Neural progenitor cell (in vitro differentiated cells): ENCODE measurements at regions not wholly inside any gene's neighbourhood (a gene's known extent, or its start where the extent isn't known, plus 50 kb on each side); places are given as distances from the start of the nearest gene placed in this dataset.

Experiments used
- DNase-seq: peaks from one replicate; pipeline ENCODE4 v3.0.0-alpha.2; 2016; ENCODE audit warnings: low spot score
- H2AFZ ChIP-seq: fragments of 200-600 bp; sonication (generic); replicated peaks from 2 replicates; pipeline ENCODE4 v1.6.1; 2016; ENCODE audit warnings: antibody characterized with exemption
- H3F3A ChIP-seq: fragments of 200-600 bp; sonication (generic); 2 replicates; pipeline ENCODE4 v1.6.1; 2016; ENCODE audit warnings: antibody characterized with exemption, low read depth
- H3K27ac ChIP-seq: fragments of 200-600 bp; sonication (generic); 2 replicates; pipeline ENCODE4 v1.5.1; 2016; ENCODE audit warnings: mild to moderate bottlenecking
- H3K27me3 ChIP-seq: fragments of 200-600 bp; sonication (generic); 2 replicates; pipeline ENCODE4 v1.6.1; 2016; ENCODE audit warnings: mild to moderate bottlenecking, moderate library complexity
- H3K36me3 ChIP-seq: fragments of 200-600 bp; sonication (generic); 2 replicates; pipeline ENCODE4 v1.5.1; 2016
- H3K4me1 ChIP-seq: fragments of 200-600 bp; sonication (generic); 2 replicates; pipeline ENCODE4 v1.6.1; 2016; ENCODE audit warnings: mixed run types
- H3K4me2 ChIP-seq: fragments of 200-600 bp; sonication (generic); 2 replicates; pipeline ENCODE4 v1.6.1; 2016
- H3K4me3 ChIP-seq: fragments of 200-600 bp; sonication (generic); 2 replicates; pipeline ENCODE4 v1.5.1; 2016
- H3K79me2 ChIP-seq: fragments of 200-600 bp; sonication (generic); 2 replicates; pipeline ENCODE4 v1.6.1; 2016; ENCODE audit warnings: low read depth
- H3K9ac ChIP-seq: fragments of 200-600 bp; sonication (generic); 2 replicates; pipeline ENCODE4 v1.6.1; 2016
- H3K9me3 ChIP-seq: fragments of 200-600 bp; sonication (generic); 2 replicates; pipeline ENCODE4 v1.5.1; 2016; ENCODE audit warnings: low read depth
- H4K20me1 ChIP-seq: fragments of 200-600 bp; sonication (generic); 2 replicates; pipeline ENCODE4 v1.6.1; 2016; ENCODE audit warnings: low read depth
- H3K27ac Mint-ChIP-seq: 3 replicates; pipeline ENCODE4 v1.8.0; 2021; ENCODE audit warnings: mixed read lengths
- H3K27me3 Mint-ChIP-seq: 2 replicates; pipeline ENCODE4 v1.8.0; 2022; ENCODE audit warnings: low read depth, mild to moderate bottlenecking, inconsistent platforms, moderate library complexity, mixed read lengths; ENCODE audit not compliant: insufficient read depth
- H3K36me3 Mint-ChIP-seq: 3 replicates; pipeline ENCODE4 v1.8.0; 2021; ENCODE audit warnings: mixed read lengths
- H3K4me1 Mint-ChIP-seq: 3 replicates; pipeline ENCODE4 v1.8.0; 2021; ENCODE audit warnings: mixed read lengths
- H3K4me3 Mint-ChIP-seq: 3 replicates; pipeline ENCODE4 v1.8.0; 2021; ENCODE audit warnings: mild to moderate bottlenecking, moderate library complexity, mixed read lengths
- H3K9me3 Mint-ChIP-seq: 3 replicates; pipeline ENCODE4 v1.8.0; 2020; ENCODE audit warnings: mixed read lengths
- EZH2 ChIP-seq: fragments of 200-600 bp; sonication (generic); IDR thresholded peaks from 2 replicates; pipeline ENCODE4 v1.6.1; 2017; ENCODE audit warnings: antibody characterized with exemption, mild to moderate bottlenecking, moderate library complexity
- EZH2phosphoT487 ChIP-seq: fragments of 200-600 bp; sonication (generic); IDR thresholded peaks from 2 replicates; pipeline ENCODE4 v1.6.1; 2017; ENCODE audit warnings: antibody characterized with exemption
- TF ChIP-seq, protein P1 (sequence below): fragments of 200-600 bp; sonication (generic); IDR thresholded peaks from 2 replicates; pipeline ENCODE4 v1.5.1; 2017; ENCODE audit warnings: antibody characterized with exemption, mild to moderate bottlenecking

DNA sequence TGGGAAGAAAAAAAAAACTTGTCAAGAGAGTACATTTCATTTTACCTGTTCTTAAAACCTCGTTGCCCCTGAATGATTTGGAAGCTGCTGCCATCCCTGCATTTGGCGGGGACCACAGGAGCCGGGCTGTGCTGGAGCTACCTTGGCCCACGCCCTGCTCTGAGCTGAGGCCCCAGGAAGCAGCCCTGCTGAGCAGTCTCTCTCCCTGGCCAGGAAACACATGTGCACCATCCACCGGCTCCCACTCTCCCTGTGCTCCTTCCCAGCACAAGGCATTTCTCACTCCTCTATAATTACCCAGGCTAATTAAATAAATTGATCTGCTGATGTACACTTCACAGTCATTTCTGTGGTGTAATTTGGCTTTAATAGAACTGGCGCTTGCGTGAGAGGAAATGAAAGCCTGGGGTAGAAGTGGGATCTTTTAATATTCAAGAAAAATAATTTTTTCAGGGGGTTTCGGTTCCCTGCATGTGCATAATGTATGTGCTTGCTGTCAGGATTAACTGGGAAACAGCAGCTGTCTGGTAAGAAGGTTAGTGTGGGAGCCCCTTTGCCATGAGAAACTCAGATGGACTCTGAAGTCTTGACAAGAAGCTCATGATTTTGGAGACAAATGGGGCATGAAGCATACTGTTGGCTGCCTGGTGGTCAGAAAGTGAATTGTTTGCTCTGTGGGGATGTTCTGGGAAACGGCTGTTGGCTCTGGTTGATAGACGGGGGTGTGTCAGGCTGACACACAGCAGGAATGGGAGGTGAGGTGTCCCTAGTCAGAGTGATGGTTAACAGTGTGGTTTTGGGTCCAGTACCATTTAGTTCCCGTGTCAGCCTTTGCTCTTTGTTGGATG is 252.3 kb upstream of the EEF2KMT start:
- H3K4me1 ChIP-seq: no peaks in the 10 kb centered on the region
- H3K79me2 ChIP-seq: no peaks in the 10 kb centered on the region
- Mint-ChIP-seq H3K9me3 (no peaks in the 10 kb centered on the region), H3K4me1 (no peaks in the 10 kb centered on the region), H3K4me3 (no peak overlapping the region), H3K27me3 (peaks cover 3% of the 10 kb centered on the region), H3K27ac (no peak overlapping the region), H3K36me3 (no peaks in the 10 kb centered on the region)
- H3F3A ChIP-seq: no peaks in the 10 kb centered on the region
- no peak overlapping the region for H3K4me3 ChIP-seq
- H3K36me3 ChIP-seq: no peaks in the 10 kb centered on the region
- TF ChIP-seq EZH2phosphoT487: no peak
- TF ChIP-seq, protein P1, sequence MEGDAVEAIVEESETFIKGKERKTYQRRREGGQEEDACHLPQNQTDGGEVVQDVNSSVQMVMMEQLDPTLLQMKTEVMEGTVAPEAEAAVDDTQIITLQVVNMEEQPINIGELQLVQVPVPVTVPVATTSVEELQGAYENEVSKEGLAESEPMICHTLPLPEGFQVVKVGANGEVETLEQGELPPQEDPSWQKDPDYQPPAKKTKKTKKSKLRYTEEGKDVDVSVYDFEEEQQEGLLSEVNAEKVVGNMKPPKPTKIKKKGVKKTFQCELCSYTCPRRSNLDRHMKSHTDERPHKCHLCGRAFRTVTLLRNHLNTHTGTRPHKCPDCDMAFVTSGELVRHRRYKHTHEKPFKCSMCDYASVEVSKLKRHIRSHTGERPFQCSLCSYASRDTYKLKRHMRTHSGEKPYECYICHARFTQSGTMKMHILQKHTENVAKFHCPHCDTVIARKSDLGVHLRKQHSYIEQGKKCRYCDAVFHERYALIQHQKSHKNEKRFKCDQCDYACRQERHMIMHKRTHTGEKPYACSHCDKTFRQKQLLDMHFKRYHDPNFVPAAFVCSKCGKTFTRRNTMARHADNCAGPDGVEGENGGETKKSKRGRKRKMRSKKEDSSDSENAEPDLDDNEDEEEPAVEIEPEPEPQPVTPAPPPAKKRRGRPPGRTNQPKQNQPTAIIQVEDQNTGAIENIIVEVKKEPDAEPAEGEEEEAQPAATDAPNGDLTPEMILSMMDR: peak; percentile 20
- no peak overlapping the region for H3K4me2 ChIP-seq
- H2AFZ ChIP-seq: no peak overlapping the region
- H4K20me1 ChIP-seq: no peaks in the 10 kb centered on the region
- no peaks in the 10 kb centered on the region for H3K27me3 ChIP-seq
- no peaks in the 10 kb centered on the region for H3K9me3 ChIP-seq
- no peak overlapping the region for H3K27ac ChIP-seq
- H3K9ac ChIP-seq: no peak overlapping the region
- peak; percentile 25 for DNase-seq

DNA sequence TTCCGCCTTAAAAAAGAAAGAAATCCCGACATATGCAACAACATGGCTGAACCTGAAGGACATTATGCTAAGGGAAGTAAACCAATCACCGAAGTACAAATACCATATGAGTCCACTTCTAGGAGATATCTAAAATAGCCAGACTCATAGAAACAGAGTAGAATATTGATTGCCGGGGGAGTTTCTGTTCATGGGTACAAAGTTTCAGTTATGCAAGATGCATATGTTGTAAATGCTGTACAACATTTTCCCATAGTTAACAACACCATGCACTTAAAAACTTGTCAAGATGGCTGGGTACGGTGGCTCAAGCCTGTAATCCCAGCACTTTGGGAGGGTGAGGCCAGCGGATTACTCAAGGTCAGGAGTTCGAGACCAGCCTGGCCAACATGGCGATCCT is 251.5 kb upstream of the EEF2KMT start:
- H3K27me3 Mint-ChIP-seq: peaks cover 7% of the 10 kb centered on the region

DNA sequence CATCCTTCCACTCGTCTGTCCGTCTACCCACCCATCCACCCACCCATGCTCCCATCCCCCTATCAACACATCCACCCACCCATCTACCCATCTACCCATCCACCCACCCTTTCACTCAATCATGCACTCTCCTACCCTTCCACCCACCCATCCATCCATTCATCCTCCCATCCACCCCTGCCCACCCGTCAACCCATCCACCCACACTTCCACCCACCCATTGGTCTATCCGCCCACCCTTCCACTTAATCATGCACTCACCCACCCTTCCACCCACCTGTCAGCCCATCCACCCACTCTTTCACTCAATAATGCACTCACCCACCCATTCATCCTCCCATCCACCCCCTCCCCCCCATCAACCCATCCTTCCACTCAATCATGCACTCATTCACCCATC is 250.0 kb upstream of the EEF2KMT start:
- no peak overlapping the region for H2AFZ ChIP-seq
- peaks cover 7% of the 10 kb centered on the region for H3K27me3 Mint-ChIP-seq
- no peaks in the 10 kb centered on the region for H3K9me3 ChIP-seq
- no peaks in the 10 kb centered on the region for H3K79me2 ChIP-seq
- H3K4me1 Mint-ChIP-seq: no peaks in the 10 kb centered on the region
- no peaks in the 10 kb centered on the region for H3K36me3 ChIP-seq
- H3K9me3 Mint-ChIP-seq: no peaks in the 10 kb centered on the region
- no peaks in the 10 kb centered on the region for H3F3A ChIP-seq
- H4K20me1 ChIP-seq: no peaks in the 10 kb centered on the region
- H3K36me3 Mint-ChIP-seq: no peaks in the 10 kb centered on the region
- no peak overlapping the region for H3K27ac ChIP-seq
- no peak overlapping the region for H3K4me2 ChIP-seq
- H3K4me1 ChIP-seq: no peaks in the 10 kb centered on the region
- no peak overlapping the region for H3K27ac Mint-ChIP-seq
- no peaks in the 10 kb centered on the region for H3K27me3 ChIP-seq
- H3K4me3 Mint-ChIP-seq: no peak overlapping the region
- TF ChIP-seq EZH2: no peak
- no peak overlapping the region for H3K4me3 ChIP-seq
- H3K9ac ChIP-seq: no peak overlapping the region
- no peak for DNase-seq

More for the DNA sequence above, 251.5 kb upstream of the EEF2KMT start:
- no peaks in the 10 kb centered on the region for H3K36me3 ChIP-seq
- Mint-ChIP-seq H3K4me3 (no peak overlapping the region), H3K27ac (no peak overlapping the region), H3K36me3 (no peaks in the 10 kb centered on the region), H3K4me1 (no peaks in the 10 kb centered on the region), H3K9me3 (no peaks in the 10 kb centered on the region)
- no peak overlapping the region for H3K27ac ChIP-seq
- H3K4me3 ChIP-seq: no peak overlapping the region
- H3K9me3 ChIP-seq: no peaks in the 10 kb centered on the region
- no peaks in the 10 kb centered on the region for H3K4me1 ChIP-seq
- DNase-seq: no peak
- H3K79me2 ChIP-seq: no peaks in the 10 kb centered on the region
- no peak overlapping the region for H3K9ac ChIP-seq
- no peaks in the 10 kb centered on the region for H4K20me1 ChIP-seq
- no peaks in the 10 kb centered on the region for H3F3A ChIP-seq
- TF ChIP-seq EZH2 (no peak), EZH2phosphoT487 (no peak)
- TF ChIP-seq, protein P1: no peak
- no peaks in the 10 kb centered on the region for H3K27me3 ChIP-seq
- no peak overlapping the region for H2AFZ ChIP-seq
- H3K4me2 ChIP-seq: no peak overlapping the region

DNA sequence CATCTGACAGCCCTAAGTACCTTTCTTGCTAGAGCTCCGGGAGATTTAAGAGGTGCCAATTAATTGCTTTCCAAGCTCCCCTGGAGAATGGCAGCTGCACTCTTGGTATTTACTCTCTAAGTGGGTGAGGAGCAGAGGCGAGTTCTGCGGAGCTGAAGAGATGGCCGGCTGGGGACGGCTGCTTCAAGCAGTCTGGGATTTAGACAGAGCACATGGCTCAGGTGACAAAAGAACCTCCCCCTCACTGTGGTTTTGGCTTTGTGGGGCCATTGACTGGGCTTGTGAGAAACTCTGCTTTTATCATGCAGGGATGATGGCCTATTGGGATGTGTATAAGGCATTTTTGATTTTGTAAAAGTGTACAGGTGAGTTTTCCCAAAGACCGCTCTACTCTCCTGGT is 239.3 kb upstream of the EEF2KMT start:
- H3K4me3 ChIP-seq: no peak overlapping the region
- H3K9me3 ChIP-seq: no peaks in the 10 kb centered on the region
- H3K4me1 ChIP-seq: peaks cover 10% of the 10 kb centered on the region
- H3K27me3 ChIP-seq: no peaks in the 10 kb centered on the region
- TF ChIP-seq EZH2: no peak
- TF ChIP-seq, protein P1: no peak
- TF ChIP-seq EZH2phosphoT487: no peak
- peaks cover 6% of the 10 kb centered on the region for H3F3A ChIP-seq
- peak; percentile 54 for DNase-seq
- Mint-ChIP-seq H3K9me3 (peaks cover 7% of the 10 kb centered on the region), H3K36me3 (no peaks in the 10 kb centered on the region), H3K4me3 (no peak overlapping the region), H3K27me3 (peaks cover 2% of the 10 kb centered on the region), H3K27ac (no peak overlapping the region), H3K4me1 (peaks cover 3% of the 10 kb centered on the region)
- no peak overlapping the region for H3K27ac ChIP-seq
- H3K9ac ChIP-seq: no peak overlapping the region
- H2AFZ ChIP-seq: no peak overlapping the region
- peak overlapping the region; percentile 45 for H3K4me2 ChIP-seq
- no peaks in the 10 kb centered on the region for H3K36me3 ChIP-seq
- no peaks in the 10 kb centered on the region for H3K79me2 ChIP-seq
- no peaks in the 10 kb centered on the region for H4K20me1 ChIP-seq
